Caki2 (cell line): ENCODE measurements at regions not wholly inside any gene's neighbourhood (a gene's known extent, or its start where the extent isn't known, plus 50 kb on each side); places are given as distances from the start of the nearest gene placed in this dataset.
A peak's percentile ranks its signal among the peaks of the same experiment; 100 is the strongest.
"Not testable (repeated sequence)": the region's sequence is repeated elsewhere in the genome, so short reads cannot be mapped to it uniquely, and the experiment has no call there.

Experiments used
- DNase-seq: peaks from one replicate; pipeline ENCODE4 v3.0.0-alpha.2; 2015; ENCODE audit warnings: low read depth
- in situ Hi-C: cut with HindIII; loops from 2 replicates; pipeline ENCODE4 v1.10.0; 2016; ENCODE audit warnings: low sequenced_read_pairs, low pct_unique_long_range_greater_than_20kb, mixed read lengths

- no peak for DNase-seq
- in situ Hi-C loops: no loop called here
These were observed 435.9 kb upstream of the ZNF804A start for GRCh38 chr2:184162426-184162825.

DNA sequence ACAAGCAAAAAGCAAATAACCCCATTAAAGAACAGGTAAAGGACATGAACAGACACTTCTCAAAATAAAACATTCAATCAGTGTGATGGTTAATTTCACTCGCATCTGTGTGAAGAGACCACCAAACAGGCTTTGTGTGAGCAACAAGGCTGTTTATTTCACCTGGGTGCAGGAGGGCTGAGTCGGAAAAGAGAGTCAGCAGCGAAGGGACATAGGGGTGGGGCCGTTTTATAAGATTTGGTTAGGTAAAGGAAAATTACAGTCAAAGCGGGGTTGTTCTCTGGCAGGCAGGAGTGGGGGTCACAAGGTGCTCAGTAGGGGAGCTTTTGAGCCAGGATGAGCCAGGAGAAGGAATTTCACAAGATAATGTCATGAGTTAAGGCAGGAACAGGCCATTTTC lies 429.5 kb upstream of the ZNF804A start:
- in situ Hi-C loops: not testable (repeated sequence)

GRCh38 chr2:184169366-184169765 lies 429.0 kb upstream of the ZNF804A start:
- in situ Hi-C loops: no loop called here

More for the DNA sequence above, 429.5 kb upstream of the ZNF804A start:
- not testable (repeated sequence) for DNase-seq

GRCh38 chr2:184174493-184175104 lies 423.7 kb upstream of the ZNF804A start:
- in situ Hi-C loops: no loop called here
- DNase-seq: no peak

More at GRCh38 chr2:184169366-184169765, 429.0 kb upstream of the ZNF804A start:
- no peak for DNase-seq

GRCh38 chr2:184178229-184178628 lies 420.1 kb upstream of the ZNF804A start:
- DNase-seq: peak; percentile 73
- in situ Hi-C loops: no loop called here

DNA sequence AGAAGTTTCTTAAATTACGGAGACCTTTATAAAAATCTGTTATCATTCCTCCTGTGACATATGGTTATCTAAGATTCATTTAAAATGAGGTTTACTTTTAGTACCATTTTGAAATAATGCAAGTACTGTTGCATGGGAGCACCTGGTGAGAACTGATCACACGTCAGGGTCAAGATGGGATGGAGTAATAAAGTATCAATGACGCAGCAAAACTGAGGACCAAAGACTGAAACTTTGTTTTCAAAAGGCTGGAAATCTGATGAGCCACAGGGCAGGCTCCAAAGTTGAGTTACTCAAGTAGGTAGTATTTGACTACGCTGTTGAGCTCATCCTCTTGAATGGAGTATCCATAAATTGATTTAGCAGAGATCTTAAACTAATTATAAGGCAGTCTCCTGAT lies 411.9 kb upstream of the ZNF804A start:
- DNase-seq: no peak
- in situ Hi-C loops: no loop called here

GRCh38 chr2:184187421-184187971 lies 410.8 kb upstream of the ZNF804A start:
- in situ Hi-C loops: no loop called here
- DNase-seq: no peak

GRCh38 chr2:184190725-184191124 lies 407.6 kb upstream of the ZNF804A start:
- in situ Hi-C loops: no loop called here

GRCh38 chr2:184192649-184193048 lies 405.7 kb upstream of the ZNF804A start:
- no peak for DNase-seq
- in situ Hi-C loops: no loop called here

More at GRCh38 chr2:184190725-184191124, 407.6 kb upstream of the ZNF804A start:
- no peak for DNase-seq

DNA sequence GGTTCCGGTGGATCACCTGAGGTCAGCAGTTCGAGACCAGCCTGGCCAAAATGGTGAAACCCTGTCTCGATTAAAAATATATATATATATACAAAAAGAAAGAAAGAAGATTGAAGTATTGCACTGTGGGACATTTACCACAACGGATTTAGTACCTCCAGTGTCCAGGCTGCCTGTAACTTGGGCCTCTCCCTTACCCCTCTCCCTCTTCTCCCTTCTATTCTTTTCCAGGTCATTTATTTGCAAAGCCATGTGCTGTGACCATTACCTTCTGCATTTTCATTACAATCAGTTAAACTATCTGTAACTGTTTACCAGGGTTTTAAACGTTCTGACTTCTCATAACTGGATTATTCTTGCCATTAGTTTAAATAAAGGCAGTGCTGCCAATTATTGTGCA lies 400.9 kb upstream of the ZNF804A start:
- no peak for DNase-seq
- in situ Hi-C loops: no loop called here

- in situ Hi-C loops, DNase-seq: not testable (repeated sequence)
These were observed 399.5 kb upstream of the ZNF804A start for GRCh38 chr2:184198791-184199190.

DNA sequence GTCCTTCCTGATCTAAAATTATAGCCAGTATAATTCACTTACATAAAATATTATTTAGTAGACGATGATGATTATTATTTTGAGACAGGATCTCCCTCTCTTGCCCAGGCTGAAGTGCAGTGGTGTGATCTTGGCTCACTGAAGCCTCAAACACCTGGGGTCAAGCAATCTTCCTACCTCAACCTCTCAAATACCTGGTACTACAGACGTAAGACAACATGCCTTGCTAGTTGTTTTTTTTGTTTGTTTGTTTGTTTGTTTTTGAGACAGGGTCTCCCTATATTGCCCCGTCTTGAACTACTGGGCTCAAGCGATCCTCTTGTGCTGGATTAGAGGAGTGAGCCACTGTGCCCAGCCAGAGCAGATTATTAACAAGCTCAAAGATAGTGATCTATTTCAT lies 399.1 kb upstream of the ZNF804A start:
- no peak for DNase-seq
- in situ Hi-C loops: no loop called here

DNA sequence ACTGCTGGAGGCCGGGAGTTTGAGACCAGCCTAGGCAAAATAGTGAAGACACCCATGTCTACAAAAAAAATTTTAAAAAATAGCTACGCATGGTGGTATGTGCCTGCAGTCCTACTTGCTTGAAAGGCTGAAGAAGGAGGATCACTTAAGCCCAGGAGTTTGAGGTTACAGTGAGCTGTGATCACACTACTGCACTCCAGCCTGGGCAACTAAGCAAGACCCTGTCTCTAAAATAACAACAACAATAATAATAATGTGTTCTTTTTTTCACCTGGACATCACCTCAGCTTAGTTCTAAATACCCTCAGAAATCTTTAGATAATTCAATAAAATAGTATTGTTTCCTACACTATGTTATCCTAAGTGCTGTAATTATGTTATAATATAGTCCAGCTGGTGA lies 397.1 kb upstream of the ZNF804A start:
- in situ Hi-C loops: no loop called here
- DNase-seq: no peak

DNA sequence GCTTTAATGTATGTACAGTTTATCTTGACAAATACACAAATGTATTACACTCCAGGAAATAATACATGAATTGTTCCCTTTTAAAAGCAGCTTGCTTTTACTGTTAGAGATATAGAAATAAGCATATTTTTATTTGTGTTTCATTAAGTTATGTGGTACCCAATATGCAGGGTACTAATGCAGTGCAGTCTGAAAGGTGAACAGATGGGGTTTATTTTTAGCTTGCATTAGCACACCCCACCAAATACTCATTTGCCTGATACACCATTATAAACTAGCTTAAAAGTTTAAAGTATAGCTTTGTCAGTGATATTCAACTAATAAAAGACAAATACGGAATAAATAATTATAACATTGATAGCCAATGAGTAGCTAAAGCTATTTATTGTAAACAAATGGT lies 394.7 kb upstream of the ZNF804A start:
- in situ Hi-C loops: no loop called here
- no peak for DNase-seq

DNA sequence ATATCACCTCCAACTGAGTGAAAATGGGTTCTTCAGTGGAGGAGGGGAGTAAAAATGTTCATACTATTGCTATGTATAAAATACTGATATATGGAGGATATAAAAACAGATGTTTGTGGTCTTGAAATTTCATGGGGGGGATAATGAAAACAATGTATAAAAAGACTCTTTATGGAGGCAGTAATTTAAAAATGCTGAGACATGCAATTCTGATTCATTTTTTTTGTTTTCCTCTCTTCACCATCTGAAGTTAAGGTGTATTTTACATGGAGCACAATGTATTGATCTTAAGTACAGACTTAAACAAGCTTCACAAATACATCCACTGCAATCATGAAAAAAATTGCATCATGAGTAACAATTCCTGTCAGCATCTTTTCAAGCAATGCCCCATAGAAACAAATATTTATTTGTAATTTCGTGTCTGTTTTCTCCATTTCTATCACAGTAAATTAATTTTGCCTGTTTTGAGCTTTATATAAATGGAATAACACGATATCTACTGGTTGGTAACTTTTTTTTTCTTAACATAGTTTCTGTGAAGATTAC lies 393.2 kb upstream of the ZNF804A start:
- DNase-seq: no peak
- in situ Hi-C loops: no loop called here

DNA sequence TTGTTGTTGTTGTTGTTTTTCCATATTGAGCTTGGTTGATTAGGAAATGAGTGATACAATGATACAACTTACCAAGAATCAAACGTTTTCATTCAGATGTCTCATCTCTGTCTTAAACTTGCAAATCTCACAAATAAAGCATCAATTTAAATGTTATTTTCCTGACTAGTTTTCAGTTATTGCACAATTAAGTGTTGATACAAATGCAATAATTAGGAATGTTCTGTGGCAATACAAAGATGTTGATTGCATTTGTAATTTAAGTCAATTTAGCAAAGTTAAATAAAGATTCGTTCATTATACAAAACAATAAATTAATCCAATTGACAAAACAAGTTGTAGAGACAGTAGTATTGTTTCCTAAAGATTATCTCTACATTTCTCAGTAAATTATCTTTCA lies 392.3 kb upstream of the ZNF804A start:
- in situ Hi-C loops: no loop called here
- DNase-seq: no peak

DNA sequence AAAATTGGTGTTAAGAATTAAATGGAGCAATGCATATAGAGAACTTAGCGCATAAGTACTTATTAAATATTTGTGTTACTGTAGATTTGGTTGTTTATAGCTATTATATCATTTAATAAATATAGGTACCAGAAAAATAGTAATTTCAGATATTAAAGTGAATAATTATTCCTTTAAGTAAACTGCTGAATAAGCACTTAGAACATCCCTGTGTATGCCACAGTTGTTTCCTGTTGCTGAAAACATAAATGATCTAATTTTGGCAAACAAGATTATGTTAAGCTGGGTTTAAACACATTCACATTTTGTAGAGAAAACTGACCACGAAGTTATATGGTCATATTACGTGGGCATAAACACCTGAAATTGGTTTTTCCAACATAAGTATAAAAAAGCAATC lies 388.0 kb upstream of the ZNF804A start:
- in situ Hi-C loops: no loop called here
- DNase-seq: no peak

DNA sequence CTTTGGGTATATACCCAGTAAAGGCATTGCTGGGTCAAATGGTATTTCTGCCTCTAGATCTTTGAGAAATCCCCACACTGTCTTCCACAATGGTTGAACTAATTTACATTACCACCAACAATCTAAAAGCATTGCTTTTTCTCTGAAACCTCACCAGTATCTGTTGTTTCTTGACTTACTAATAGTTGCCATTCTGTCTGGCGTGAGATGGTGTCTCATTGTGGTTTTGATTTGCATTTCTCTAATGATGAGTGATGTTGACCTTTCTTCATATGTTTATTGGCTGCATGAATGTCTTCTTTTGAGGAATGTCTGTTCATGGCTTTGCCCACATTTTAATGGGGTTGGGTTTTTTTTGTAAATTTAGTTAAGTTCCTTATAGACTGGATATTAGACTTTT lies 382.6 kb upstream of the ZNF804A start:
- in situ Hi-C loops: no loop called here
- DNase-seq: peak; percentile 6

DNA sequence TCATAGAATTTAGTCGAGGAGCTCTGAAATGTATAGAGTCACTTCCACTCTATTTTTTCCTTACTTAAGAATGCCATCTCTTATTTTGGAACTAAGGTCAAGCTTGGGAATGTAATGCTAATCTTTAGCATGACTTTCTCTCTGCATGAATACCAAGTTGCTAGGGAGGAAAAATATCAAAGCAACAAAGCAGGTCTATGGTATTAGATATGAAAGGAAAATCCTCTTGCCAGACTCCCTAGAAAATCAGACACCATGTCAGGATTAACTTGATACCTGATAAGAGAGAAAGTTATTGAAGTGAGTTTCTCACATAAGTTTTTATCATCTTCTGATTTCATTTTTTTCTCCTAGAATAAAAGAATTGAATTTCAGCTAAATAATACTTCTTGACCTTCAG lies 341.7 kb upstream of the ZNF804A start:
- in situ Hi-C loops: no loop called here
- DNase-seq: no peak

DNA sequence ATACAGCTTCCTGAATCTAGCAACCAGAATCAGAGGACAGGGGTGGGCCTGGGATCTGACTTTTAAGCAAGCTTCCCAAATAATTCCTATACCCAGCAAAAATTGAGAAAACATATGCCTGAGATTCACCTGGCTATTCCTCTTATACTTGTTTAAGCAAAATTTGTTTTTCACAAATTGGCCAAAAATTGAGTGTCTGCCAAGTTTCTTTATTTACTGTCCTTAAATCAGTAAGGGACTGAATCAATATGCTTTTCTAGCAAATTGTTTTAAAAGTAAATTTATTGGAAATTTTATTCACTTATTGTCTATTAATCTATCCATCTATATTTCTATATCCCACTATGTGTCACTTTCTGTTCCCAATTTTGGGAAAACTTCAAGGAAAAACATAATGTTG lies 337.0 kb upstream of the ZNF804A start:
- no peak for DNase-seq

More for the DNA sequence above, 337.0 kb upstream of the ZNF804A start:
- in situ Hi-C loops: no loop called here
